OCI-LY7 (cell line): ENCODE measurements at regions not wholly inside any gene's neighbourhood (a gene's known extent, or its start where the extent isn't known, plus 50 kb on each side); places are given as distances from the start of the nearest gene placed in this dataset.

Experiments
- EZH2phosphoT487 ChIP-seq: fragments of 200-600 bp; sonication (generic); IDR thresholded peaks from 2 replicates; pipeline ENCODE4 v1.6.1; 2018; ENCODE audit warnings: low read depth, borderline replicate concordance, mild to moderate bottlenecking, mixed run types, antibody characterized with exemption, low read length, moderate library complexity, mixed read lengths
- TF ChIP-seq, protein P1 (sequence below): fragments of 200-600 bp; sonication (generic); conservative IDR thresholded peaks from 2 replicates; pipeline ENCODE4 v1.5.1; 2014; ENCODE audit warnings: mild to moderate bottlenecking, antibody characterized with exemption, low read length, moderate library complexity, mixed read lengths

DNA sequence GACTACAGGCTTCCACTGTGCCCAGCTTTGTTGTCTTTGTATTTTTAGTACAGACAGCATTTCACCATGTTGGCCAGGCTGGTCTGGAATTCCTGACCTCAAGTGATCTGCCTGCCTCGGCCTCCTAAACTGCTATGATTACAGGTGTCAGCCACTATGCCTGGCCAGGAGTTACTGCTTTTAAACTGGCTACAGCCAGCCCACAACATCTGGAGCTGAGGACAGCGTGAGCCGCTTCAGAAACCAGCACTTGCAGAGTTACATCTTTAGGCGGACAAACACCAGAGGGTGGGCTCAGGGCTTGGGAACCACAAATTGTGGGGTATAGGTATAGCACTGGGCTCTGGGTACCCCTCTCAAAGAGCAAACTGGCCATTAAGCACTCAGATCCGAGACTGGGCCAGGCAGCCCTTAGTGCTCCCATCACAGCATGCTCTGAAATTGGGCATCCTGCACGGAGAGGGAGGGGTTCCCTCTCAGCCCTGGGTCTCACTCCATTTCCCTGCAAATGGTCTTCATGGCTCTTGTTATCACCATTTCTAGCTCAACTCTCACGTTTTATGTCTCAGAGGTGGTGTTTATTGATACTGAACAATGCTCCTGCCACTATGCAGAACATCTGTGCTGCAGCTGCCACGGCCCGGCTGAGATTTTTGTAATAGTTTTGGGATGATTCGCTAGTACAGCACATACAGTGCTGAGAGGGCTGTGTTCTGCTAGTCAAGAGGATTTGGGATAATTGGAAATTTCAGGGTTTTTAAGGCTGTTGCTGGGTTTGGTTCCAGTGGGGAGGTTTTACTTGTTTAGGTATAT, 146.4 kb upstream of the LYZL2 start:
- TF ChIP-seq, protein P1, sequence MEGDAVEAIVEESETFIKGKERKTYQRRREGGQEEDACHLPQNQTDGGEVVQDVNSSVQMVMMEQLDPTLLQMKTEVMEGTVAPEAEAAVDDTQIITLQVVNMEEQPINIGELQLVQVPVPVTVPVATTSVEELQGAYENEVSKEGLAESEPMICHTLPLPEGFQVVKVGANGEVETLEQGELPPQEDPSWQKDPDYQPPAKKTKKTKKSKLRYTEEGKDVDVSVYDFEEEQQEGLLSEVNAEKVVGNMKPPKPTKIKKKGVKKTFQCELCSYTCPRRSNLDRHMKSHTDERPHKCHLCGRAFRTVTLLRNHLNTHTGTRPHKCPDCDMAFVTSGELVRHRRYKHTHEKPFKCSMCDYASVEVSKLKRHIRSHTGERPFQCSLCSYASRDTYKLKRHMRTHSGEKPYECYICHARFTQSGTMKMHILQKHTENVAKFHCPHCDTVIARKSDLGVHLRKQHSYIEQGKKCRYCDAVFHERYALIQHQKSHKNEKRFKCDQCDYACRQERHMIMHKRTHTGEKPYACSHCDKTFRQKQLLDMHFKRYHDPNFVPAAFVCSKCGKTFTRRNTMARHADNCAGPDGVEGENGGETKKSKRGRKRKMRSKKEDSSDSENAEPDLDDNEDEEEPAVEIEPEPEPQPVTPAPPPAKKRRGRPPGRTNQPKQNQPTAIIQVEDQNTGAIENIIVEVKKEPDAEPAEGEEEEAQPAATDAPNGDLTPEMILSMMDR = no peak
- no peak for TF ChIP-seq EZH2phosphoT487
